ENCODE measurements at regions not wholly inside any gene's neighbourhood (a gene's known extent, or its start where the extent isn't known, plus 50 kb on each side); places are given as distances from the start of the nearest gene placed in this dataset.

GRCh38 chr20:4320291-4320690 lies 71.2 kb upstream of the ADRA1D start:
- no peak for TF ChIP-seq FOSL1 (IDR thresholded peaks at IDR 0.05; ENCODE audit: insufficient read depth, low read depth, low read length)
- no peak for TF ChIP-seq POLR2A (IDR thresholded peaks at IDR 0.05; ENCODE audit: control extremely low read depth in 1 of 2, low read depth in 2 of 2, low read length in 2 of 2)
- TF ChIP-seq TAF1 (IDR thresholded peaks at IDR 0.05; ENCODE audit: low read depth, low read length) = no peak
- no peak for TF ChIP-seq RAD21 (IDR thresholded peaks at IDR 0.05 in 1 of 2, conservative IDR thresholded peaks at IDR 0.05 in 1 of 2; ENCODE audit: low read depth in 2 of 2, low read length in 2 of 2)
- no peak for TF ChIP-seq YY1 (IDR thresholded peaks at IDR 0.05; ENCODE audit: low read depth, low read length)
- TF ChIP-seq SIN3A (conservative IDR thresholded peaks at IDR 0.05 in 1 of 2, IDR thresholded peaks at IDR 0.05 in 1 of 2; ENCODE audit: low read depth in 1 of 2, low read length in 2 of 2) = no peak
- no peak for TF ChIP-seq RXRA (IDR thresholded peaks at IDR 0.05; ENCODE audit: insufficient read depth, low read depth, low read length)
- TF ChIP-seq, protein P1, sequence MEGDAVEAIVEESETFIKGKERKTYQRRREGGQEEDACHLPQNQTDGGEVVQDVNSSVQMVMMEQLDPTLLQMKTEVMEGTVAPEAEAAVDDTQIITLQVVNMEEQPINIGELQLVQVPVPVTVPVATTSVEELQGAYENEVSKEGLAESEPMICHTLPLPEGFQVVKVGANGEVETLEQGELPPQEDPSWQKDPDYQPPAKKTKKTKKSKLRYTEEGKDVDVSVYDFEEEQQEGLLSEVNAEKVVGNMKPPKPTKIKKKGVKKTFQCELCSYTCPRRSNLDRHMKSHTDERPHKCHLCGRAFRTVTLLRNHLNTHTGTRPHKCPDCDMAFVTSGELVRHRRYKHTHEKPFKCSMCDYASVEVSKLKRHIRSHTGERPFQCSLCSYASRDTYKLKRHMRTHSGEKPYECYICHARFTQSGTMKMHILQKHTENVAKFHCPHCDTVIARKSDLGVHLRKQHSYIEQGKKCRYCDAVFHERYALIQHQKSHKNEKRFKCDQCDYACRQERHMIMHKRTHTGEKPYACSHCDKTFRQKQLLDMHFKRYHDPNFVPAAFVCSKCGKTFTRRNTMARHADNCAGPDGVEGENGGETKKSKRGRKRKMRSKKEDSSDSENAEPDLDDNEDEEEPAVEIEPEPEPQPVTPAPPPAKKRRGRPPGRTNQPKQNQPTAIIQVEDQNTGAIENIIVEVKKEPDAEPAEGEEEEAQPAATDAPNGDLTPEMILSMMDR (IDR thresholded peaks at IDR 0.05; ENCODE audit: control extremely low read depth in 1 of 3, insufficient read depth in 1 of 3, low read depth in 1 of 3, low read length in 3 of 3) = no peak
- TF ChIP-seq RFX5 (IDR thresholded peaks at IDR 0.05; ENCODE audit: borderline replicate concordance, low read depth, low read length) = no peak

All from H1 (cell line).